Activated naive CD4-positive, alpha-beta T cell treated with anti-CD3 and anti-CD28 coated beads, Interleukin-2, amount 50 U/mL, for 72 hours (primary cell): ENCODE measurements at regions not wholly inside any gene's neighbourhood (a gene's known extent, or its start where the extent isn't known, plus 50 kb on each side); places are given as distances from the start of the nearest gene placed in this dataset.

Experiments
- ATAC-seq, 2 donors: fragments of 150-1000 bp; cut with Tn5 transposase; 2 replicates each; pipeline ENCODE4 v1.10.0; 2021; ENCODE audit warnings: mild to moderate bottlenecking in 2 of 2, moderate library complexity in 2 of 2
- DNase-seq, 2 donors: peaks; one replicate each; pipeline ENCODE4 v3.0.0; 2021 to 2022; ENCODE audit warnings: low spot score in 2 of 2
- H3K27ac Mint-ChIP-seq, 2 donors: one replicate each; pipeline ENCODE4 v1.8.0; 2022; ENCODE audit warnings: mild to moderate bottlenecking in 2 of 2, mixed read lengths in 2 of 2
- H3K36me3 Mint-ChIP-seq, 2 donors: one replicate each; pipeline ENCODE4 v1.8.0; 2022; ENCODE audit warnings: mixed read lengths in 2 of 2
- H3K9me3 Mint-ChIP-seq, 2 donors: one replicate each; pipeline ENCODE4 v1.8.0; 2022; ENCODE audit warnings: mixed read lengths in 2 of 2

DNA sequence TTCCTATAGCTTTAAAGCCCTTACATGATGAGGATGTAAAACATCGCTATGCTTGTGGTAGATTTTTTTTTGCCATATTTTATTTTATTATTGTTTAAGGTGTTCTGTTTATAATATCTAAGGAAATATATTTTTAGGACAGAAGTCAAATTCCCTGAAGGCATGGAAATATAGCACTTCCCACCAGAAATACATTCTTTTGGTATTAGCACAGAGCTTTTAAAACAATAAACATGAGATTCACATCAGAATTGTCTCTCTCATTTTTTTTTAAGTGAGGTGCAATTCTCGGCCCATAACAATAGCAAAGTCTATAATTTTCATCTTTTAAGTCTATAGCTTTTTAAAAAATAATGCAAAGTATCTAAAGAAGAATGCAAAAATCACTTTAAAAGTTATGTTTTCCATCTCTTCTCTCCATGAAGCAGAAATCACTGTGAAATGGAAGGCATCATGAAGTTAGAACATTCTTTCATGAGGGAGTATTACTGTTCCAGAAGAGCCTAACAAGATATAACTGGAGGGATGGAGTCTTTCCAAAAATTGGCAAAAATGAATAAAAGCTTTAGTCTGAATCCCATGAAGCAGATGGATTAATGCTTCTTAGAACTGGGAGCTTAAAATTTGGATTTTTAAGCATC lies 283.6 kb upstream of the TRIB2 start:
- DNase-seq (no peak), ATAC-seq (no peak)
- H3K36me3 Mint-ChIP-seq: no peaks in the 10 kb centered on the region
- H3K9me3 Mint-ChIP-seq: no peaks in the 10 kb centered on the region
- no peak overlapping the region for H3K27ac Mint-ChIP-seq

DNA sequence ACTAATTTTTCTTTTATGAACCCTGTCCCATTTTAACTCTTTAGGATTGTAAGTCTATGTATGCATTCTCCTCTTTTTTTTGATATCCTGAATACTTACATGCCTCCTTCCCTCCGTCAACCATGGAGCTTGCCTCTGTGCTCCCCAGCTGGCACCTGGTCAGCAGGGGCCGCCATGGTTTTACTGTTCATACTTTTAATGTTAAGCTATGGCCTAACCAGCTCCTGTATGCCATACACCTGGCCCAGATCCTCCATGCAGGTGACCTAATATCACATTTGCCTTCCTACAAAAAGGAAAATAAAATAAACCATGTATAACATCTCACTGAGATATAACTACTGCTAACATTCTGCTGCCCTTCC lies 283.1 kb upstream of the TRIB2 start:
- ATAC-seq (no peak), DNase-seq (no peak)
- H3K27ac Mint-ChIP-seq: no peak overlapping the region
- H3K9me3 Mint-ChIP-seq: no peaks in the 10 kb centered on the region
- H3K36me3 Mint-ChIP-seq: no peaks in the 10 kb centered on the region

DNA sequence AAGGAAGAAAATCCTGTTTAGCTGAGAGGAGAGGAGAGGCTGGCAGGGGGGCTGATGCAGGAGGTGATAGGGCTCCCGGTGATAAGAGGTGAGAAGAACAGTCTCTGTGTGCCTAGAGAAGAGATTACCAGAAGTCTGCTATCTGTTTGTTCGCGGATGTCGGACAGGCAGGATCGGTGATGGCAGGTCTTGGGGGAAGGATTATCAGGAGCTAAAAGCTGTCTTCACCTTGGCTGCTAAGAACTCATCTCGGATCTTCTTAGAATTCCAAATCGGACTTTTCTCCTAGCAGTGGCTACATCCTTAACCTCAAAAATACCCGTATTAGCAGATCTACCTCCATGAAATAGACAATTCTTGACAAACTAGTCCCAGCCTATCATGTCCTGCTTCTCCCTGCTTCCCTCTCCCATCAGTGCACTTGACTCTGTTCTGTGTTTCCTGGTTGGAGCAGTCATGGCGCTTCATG lies 282.1 kb upstream of the TRIB2 start:
- DNase-seq (no peak), ATAC-seq (no peak)
- Mint-ChIP-seq H3K9me3 (no peaks in the 10 kb centered on the region), H3K36me3 (no peaks in the 10 kb centered on the region), H3K27ac (peak overlapping the region in 1 of 2 donors; percentile 29)

DNA sequence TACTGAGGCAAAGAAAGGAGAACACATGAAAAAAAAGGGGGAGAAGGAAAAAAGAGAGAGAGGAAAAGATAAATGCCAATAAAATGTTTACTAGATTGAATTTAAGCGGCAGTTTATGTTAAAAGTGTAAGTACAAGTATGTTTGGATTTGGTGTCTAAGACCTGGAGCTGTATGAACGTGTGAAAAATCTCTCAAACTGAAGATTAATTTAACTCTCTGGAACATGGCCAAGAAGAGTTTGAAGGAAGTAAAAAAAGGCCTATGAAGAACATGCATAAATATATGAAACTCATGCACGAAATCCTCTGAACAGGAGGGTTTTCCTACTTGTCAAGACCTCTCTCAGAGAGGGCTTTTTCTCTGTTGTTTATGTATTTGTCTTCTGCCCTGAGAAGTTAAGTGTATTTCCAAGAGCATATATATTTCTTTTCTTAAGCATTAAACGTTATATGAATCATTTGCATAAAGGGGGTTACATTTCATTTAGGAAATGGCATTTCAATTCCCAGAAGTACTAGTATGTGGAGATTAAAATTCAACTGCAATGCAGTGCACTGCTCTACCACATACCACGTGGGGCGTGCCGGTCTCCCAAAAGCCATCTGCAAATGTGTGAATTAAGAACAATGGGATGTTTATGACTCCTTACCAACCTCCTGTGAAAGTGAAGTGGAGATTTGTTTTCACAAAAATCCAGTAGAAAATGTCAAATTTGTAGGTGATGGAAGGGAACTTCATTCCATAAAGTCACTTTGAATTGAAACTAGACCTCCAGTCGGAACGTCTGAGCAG lies 281.1 kb upstream of the TRIB2 start:
- DNase-seq (no peak), ATAC-seq (no peak)
- Mint-ChIP-seq H3K27ac (no peak overlapping the region), H3K9me3 (no peaks in the 10 kb centered on the region), H3K36me3 (no peaks in the 10 kb centered on the region)

DNA sequence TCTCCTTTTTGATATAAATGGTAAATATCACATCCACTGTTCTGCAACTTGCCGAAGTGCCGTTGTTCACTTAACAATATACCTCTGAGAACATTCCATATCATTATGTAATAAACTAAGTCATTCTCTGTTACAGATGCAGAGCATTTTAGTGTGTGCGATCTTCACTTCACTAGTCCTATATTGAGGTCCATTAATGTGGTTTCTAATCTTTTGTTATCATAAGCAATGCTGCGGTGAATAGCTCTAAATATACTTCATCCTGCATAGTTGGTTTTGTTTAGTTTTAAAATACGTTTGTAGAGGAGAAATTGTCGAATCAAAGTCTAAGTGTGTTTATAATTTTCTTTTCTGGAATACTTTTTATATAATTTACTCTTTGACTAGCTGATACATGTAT lies 280.3 kb upstream of the TRIB2 start:
- ATAC-seq: no peak

DNA sequence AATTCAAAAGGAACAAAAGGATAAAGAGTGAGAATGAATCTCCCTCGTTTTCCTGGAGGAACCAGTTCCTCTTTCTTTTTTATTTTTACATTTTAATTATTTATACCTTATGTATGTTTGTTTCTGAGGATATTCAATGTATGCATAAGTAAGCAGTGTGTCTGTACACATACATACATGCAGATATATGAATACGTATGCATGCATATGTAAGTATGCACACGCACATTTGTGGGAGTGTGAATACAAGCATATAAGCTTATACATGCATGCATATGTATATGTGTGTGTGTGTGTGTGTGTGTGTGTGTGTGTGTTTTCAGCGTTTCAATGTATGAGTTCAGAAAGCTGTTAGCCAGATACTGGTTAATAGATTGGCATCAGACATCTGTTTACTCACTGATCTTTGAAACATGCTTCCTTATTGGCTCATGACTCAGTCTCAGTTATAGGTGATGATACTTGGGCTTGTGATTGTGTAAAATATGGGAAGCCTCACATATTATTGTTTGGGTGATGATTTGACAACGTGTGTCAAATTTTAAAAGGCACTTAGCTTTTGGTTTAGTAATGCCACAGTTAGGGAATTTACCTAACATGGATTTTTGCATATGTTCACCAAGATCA lies 279.7 kb upstream of the TRIB2 start:
- ATAC-seq: no peak
- no peaks in the 10 kb centered on the region for H3K9me3 Mint-ChIP-seq

More for the DNA sequence above, 280.3 kb upstream of the TRIB2 start:
- no peak for DNase-seq
- H3K36me3 Mint-ChIP-seq: no peaks in the 10 kb centered on the region
- no peak overlapping the region for H3K27ac Mint-ChIP-seq
- H3K9me3 Mint-ChIP-seq: no peaks in the 10 kb centered on the region

DNA sequence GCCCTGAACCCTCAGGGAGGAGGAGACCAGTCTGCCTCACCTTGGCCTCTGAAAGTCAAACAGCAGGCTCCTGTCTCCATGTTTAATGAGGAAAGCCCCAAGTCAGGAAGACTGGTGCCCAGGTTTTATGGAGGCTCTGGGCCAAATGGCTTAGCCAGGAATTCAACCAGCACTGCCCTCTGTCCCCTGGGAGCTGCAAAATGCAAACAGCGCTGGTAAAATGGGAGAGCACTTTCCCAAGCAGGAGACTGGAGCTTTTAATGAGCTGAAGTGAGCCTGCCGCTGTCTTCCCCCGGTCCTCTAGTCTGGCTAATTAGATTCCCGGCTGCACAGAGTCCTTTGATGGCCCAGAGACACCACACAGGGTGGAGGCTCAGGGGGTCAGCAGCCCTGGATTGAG lies 276.0 kb upstream of the TRIB2 start:
- Mint-ChIP-seq H3K9me3 (no peaks in the 10 kb centered on the region), H3K36me3 (no peaks in the 10 kb centered on the region), H3K27ac (no peak overlapping the region)
- DNase-seq (no peak), ATAC-seq (no peak)

More for the DNA sequence above, 279.7 kb upstream of the TRIB2 start:
- DNase-seq: no peak
- Mint-ChIP-seq H3K36me3 (no peaks in the 10 kb centered on the region), H3K27ac (no peak overlapping the region)

DNA sequence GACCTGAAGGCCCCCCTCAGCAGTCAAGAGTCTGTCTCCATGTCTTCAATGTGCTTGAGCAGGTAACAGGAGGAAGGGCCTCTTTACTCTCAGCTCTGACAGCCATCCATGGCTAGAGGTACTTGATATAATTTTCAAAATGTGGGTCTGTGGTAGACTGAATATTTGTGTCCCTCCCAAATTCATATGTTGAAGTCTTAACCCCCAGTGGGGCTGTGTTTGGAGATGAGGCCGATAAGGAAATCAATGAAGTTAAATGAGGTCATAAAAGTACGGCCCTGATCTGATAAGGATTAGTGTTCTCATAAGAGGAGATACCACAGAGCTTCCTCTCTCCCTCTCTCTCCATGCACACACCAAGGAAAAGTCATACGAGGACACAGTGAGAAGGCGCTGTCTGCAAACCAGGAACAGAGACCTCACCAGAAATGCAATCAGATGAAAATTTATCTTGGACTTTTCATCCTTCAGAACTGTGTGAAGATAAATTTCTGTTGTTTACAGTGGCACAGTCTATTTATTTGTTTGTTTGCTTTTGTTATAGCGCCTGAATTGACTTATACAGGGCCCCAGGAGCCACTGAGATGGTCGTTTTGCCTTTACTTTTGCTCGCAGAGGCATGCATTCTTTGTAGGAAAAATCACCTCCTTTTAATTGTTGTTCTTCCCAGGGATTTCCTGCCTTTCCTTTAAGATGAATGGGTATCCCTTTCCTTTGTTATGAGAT lies 274.8 kb upstream of the TRIB2 start:
- ATAC-seq (peak in 1 of 2 donors; percentile 28), DNase-seq (no peak)
- H3K27ac Mint-ChIP-seq: no peak overlapping the region
- H3K36me3 Mint-ChIP-seq: no peaks in the 10 kb centered on the region
- peaks cover 0 to 5% of the 10 kb centered on the region in 2 donors for H3K9me3 Mint-ChIP-seq

DNA sequence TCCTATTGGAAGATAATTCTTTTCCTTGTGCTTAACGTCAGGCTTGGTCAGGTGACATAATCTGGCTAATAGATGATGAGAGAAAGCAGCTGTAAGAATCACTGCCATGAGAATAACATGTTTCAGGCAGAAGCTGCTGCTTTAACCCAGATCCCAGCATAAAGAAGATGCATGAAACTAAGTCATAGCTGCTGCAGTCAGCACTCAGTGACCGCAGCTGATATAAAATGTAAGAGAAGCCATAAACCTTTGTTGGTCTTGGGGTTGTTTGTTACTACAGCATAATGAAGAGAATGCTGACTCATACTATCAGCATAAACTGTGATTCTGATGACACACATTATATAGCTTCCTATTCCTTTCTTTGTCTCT lies 274.3 kb upstream of the TRIB2 start:
- peaks cover 0 to 5% of the 10 kb centered on the region in 2 donors for H3K9me3 Mint-ChIP-seq
- H3K36me3 Mint-ChIP-seq: no peaks in the 10 kb centered on the region
- DNase-seq: no peak
- ATAC-seq: peak in 1 of 2 donors; percentile 16
- peak overlapping the region in 1 of 2 donors; percentile 13 for H3K27ac Mint-ChIP-seq

DNA sequence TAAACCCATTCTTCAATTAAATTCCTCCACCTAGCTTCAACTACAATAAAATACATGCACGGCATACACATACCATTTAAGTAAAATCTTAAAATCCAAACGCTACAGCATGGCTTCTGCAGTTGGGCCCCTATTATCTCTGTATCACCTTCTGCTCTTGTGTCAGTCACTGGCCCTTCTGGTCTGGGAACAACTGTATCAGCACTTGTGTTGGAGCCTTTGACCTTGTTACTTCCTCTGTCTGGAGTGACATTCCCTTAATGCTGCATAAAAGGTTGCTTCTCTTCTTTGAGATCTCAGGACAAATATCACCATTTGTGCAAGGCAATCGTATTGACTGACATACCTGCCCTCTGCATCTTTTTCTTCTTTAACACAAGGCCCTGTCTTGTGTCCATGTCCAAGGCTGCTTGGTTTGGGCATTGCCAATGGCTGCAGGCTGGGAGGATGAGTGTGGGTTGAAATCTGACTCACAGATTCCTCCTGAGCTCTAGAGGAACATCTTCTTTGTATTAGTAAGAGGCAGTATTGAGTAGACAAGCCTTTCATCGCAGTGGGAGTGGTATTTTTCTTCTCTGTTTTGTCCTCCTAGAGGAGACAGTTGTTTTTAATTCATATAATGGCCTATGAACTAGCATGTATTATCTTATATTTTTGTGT lies 267.8 kb upstream of the TRIB2 start:
- ATAC-seq: peak; percentile 84 to 85
- Mint-ChIP-seq H3K27ac (peak overlapping the region in 1 of 2 donors; percentile 10), H3K36me3 (peaks cover 0 to 4% of the 10 kb centered on the region in 2 donors), H3K9me3 (peaks cover 0 to 10% of the 10 kb centered on the region in 2 donors)
- DNase-seq: no peak

DNA sequence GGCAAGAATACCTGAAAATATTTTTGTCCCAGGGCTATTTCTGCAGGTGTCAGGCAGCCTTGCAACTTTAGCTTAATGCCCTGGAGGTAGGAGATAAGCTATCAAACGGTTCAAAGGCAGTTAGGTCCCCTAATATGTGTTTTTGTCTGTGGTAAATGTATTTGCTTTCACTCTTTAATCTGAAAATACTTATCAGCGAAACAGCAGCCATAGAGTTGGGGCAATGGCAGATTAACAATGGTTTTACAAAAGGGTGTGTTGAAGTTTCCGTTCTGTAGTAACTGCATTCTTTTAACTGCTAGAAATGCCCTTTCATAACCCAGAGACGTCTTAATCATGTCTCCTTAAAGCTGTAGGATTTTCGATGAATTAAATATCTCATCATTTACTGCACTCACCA lies 265.0 kb upstream of the TRIB2 start:
- Mint-ChIP-seq H3K36me3 (peaks cover 0 to 4% of the 10 kb centered on the region in 2 donors), H3K27ac (no peak overlapping the region), H3K9me3 (peaks cover 0 to 7% of the 10 kb centered on the region in 2 donors)
- DNase-seq: no peak
- ATAC-seq: no peak

DNA sequence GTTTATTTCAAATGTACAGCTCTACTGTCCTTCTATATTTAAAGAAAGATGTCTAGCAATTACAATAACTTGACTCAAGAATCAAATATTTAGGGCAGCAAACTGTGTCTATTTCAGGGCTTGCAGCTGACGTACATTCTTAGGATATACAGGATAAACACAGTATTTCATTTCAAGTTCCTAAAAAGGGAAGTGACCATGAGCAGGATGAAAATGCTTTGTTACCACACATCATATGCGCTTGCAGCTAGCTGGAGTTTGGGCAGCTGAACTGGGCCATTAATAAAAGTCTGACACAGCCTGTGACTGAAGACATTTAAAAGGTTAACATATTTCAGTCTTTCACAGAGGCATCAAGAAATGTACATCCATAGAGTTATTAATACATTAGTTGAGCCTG lies 264.6 kb upstream of the TRIB2 start:
- no peak for ATAC-seq
- H3K9me3 Mint-ChIP-seq: peaks cover 0 to 7% of the 10 kb centered on the region in 2 donors
- H3K36me3 Mint-ChIP-seq: peaks cover 0 to 4% of the 10 kb centered on the region in 2 donors
- H3K27ac Mint-ChIP-seq: no peak overlapping the region
- DNase-seq: no peak

DNA sequence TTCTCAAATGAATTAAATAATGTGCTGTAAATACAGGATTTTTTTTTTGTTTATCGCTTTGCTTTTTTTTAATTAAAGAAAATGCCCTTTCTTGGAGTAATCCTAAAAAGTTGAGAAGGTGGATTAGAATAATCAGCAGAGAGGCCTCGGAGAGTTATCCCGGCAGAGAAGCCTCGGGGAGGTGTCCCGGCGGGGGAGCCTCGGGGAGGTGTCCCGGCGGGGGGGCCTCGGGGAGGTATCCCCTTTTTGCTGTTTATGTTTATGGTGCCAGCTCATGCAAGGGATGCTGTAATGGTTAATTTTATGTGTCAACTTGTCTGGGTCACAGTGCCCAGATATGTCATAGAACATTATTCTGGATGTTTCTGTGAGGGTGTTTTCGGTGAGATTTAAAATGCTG lies 263.0 kb upstream of the TRIB2 start:
- H3K27ac Mint-ChIP-seq: no peak overlapping the region
- H3K36me3 Mint-ChIP-seq: peaks cover 0 to 4% of the 10 kb centered on the region in 2 donors
- DNase-seq: no peak
- ATAC-seq: no peak
- H3K9me3 Mint-ChIP-seq: peaks cover 0 to 5% of the 10 kb centered on the region in 2 donors

DNA sequence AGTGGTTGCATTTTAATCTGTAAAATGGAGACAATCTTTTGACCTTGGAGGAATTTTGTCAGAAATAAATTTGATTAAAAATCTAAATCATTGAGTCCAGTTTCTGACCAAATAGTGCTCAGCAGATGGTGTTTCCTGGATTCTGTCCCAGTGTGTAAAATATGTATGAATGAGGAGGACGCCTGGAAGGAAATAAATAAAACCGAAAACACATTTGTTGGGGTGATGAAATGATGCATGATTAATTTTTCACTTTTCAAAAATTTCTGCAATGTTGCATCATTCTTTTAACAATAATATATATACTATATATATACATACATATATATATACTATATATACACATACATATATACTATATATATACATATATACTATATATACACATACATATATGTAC lies 261.1 kb upstream of the TRIB2 start:
- H3K9me3 Mint-ChIP-seq: peaks cover 0 to 5% of the 10 kb centered on the region in 2 donors

DNA sequence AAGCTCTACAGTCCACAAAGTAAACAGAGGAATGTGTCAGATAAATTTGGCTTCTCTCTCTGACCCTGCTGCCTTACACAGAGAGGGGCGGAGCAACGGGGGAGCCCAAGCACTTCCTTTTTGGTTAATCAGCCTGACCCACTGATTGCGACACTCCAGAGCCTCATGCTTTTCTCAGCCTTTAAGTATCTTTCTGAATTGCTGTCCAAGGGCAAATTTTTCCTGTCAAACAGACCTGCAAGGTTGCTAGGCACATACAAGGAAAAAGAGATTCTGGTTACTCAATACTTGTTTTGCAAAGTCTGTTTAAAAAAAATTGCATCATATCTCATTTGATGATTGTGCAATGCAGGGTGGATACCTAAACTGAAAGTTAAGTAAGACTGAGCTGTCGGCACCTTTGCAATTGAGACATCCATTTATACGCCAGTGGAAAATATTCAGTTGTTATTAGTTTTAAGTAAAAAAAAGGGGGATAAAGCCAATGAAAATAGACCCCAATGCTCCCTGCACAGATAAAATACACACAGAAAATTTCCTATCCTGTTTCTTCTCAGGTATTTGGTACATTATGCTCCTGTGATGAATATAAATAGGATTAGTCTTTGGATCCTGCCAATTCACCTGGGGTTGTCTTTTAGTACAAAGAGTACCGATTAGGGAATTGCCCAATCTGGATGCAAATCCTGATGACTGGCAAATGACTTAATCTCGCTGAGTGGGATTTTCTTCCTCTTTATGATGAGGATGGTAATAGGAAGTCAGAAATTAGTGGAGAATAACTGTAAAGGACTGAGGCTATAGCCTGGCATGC lies 260.2 kb upstream of the TRIB2 start:
- H3K27ac Mint-ChIP-seq: peak overlapping the region; percentile 76 to 92
- H3K36me3 Mint-ChIP-seq: peaks cover 4 to 7% of the 10 kb centered on the region in 2 donors
- DNase-seq: peak; percentile 61 to 64
- peak; percentile 93 to 96 for ATAC-seq
- H3K9me3 Mint-ChIP-seq: peaks cover 7 to 12% of the 10 kb centered on the region in 2 donors

More for the DNA sequence above, 261.1 kb upstream of the TRIB2 start:
- DNase-seq (no peak), ATAC-seq (no peak)
- no peak overlapping the region for H3K27ac Mint-ChIP-seq
- H3K36me3 Mint-ChIP-seq: peaks cover under 1 to 4% of the 10 kb centered on the region in 2 donors

DNA sequence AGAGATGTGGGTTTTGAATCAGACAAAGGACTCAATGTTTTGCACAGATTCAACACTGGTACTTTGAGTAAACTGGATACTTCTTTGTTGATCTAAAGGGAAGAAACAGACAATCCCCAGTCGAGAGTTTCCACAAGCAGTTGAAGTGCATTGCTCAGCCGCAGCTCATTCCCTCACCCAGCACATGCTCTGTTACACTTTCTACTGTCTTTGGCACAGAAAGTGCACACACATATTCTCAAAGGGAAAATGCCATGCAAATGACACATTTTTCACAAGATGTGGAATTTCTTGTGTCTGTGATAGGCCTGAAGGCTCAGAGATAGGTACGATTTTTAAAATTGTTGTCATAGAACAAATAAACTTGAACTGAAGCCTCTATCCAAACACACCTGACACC lies 258.9 kb upstream of the TRIB2 start:
- Mint-ChIP-seq H3K27ac (no peak overlapping the region), H3K36me3 (peaks cover 0 to 7% of the 10 kb centered on the region in 2 donors), H3K9me3 (peaks cover 9 to 13% of the 10 kb centered on the region in 2 donors)
- ATAC-seq: no peak
- no peak for DNase-seq
